ENCODE measurements at regions not wholly inside any gene's neighbourhood (a gene's known extent, or its start where the extent isn't known, plus 50 kb on each side); places are given as distances from the start of the nearest gene placed in this dataset.

- no peak for TF ChIP-seq CTCF (IDR thresholded peaks at IDR 0.05; ENCODE audit: extremely low read depth in 1 of 2, insufficient read depth in 1 of 2, low read depth in 1 of 2, low read length in 2 of 2)
- TF ChIP-seq EZH2 (IDR thresholded peaks at IDR 0.05; ENCODE audit: borderline replicate concordance, low read depth, low read length, severe bottlenecking), result no peak
- no peak for TF ChIP-seq MAX (IDR thresholded peaks at IDR 0.05; ENCODE audit: insufficient read depth, insufficient read length)
- TF ChIP-seq POLR2A (IDR thresholded peaks at IDR 0.05; ENCODE audit: low read depth, low read length), result no peak
- TF ChIP-seq POLR2AphosphoS5 (IDR thresholded peaks at IDR 0.05; ENCODE audit: insufficient read depth, low read depth, low read length), result no peak
- no peak for TF ChIP-seq JUN (IDR thresholded peaks at IDR 0.05; ENCODE audit: borderline replicate concordance, insufficient read depth, insufficient read length, low read depth)
Measured at GRCh38 chr3:124200407-124200806, 208.5 kb upstream of the ROPN1 start.
